HFF-Myc (cell line): ENCODE measurements at regions not wholly inside any gene's neighbourhood (a gene's known extent, or its start where the extent isn't known, plus 50 kb on each side); places are given as distances from the start of the nearest gene placed in this dataset.

Experiments used
- DNase-seq: peaks from one replicate; pipeline ENCODE4 v3.0.0-alpha.2; 2011; ENCODE audit warnings: low read depth; ENCODE audit errors: extremely low read depth
- H3K4me3 ChIP-seq: replicated peaks from 2 replicates; pipeline ENCODE4 v1.5.1; 2011; ENCODE audit warnings: low read depth, mild to moderate bottlenecking, control low read depth, low read length
- CTCF ChIP-seq: IDR thresholded peaks from 2 replicates; pipeline ENCODE4 v1.5.1; 2012; ENCODE audit warnings: mild to moderate bottlenecking, low read depth, low read length, control low read depth; ENCODE audit errors: missing control alignments

GRCh38 chr21:15277466-15277865 is 212.7 kb upstream of the NRIP1 start:
- TF ChIP-seq CTCF, result no peak
- no peak for DNase-seq
- no peak overlapping the region for H3K4me3 ChIP-seq

GRCh38 chr21:15278279-15278678 is 213.5 kb upstream of the NRIP1 start:
- no peak for DNase-seq
- H3K4me3 ChIP-seq, result no peak overlapping the region
- TF ChIP-seq CTCF, result no peak

DNA sequence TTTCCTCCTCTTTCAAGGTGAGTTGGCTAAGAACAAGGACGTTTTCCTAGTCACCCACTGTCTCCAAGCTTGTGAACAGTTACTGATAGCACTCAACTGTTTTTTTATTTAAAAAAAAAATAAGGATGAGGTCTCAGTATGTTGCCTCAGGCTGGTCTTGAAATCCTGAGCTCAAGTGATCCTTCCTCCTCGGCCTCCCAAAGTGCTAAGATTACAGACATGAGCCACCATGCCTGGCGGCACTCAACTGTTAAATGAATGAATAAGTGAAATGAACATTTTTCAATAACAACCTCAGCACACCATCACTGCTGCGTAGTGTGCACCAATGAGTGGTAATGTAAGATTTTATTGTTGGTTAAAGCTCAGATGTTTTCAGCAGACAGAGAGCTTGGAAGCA is 214.1 kb upstream of the NRIP1 start:
- no peak overlapping the region for H3K4me3 ChIP-seq
- DNase-seq, result no peak
- TF ChIP-seq CTCF, result no peak

GRCh38 chr21:15279482-15279881 is 214.7 kb upstream of the NRIP1 start:
- no peak for TF ChIP-seq CTCF
- no peak for DNase-seq
- H3K4me3 ChIP-seq, result no peak overlapping the region

GRCh38 chr21:15281714-15282113 is 216.9 kb upstream of the NRIP1 start:
- no peak overlapping the region for H3K4me3 ChIP-seq
- no peak for TF ChIP-seq CTCF
- DNase-seq, result no peak

DNA sequence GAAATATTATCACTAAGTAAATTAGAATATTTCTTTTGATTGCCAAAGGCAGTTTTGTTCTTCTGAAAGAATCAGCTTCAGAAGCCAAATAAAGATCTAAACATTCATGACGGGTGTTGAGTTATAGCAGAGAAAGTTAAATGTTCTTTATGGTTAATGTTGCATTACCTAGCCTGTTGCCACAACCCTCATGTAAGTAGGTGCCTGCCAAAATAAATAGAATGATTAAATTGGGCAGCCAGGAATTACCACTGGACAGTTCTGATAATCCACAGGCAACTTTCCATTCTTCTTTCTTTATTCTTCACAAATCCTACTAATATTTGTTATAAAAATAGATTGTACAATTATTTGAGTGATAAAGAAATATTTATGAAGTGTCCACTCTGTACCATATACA is 217.9 kb upstream of the NRIP1 start:
- no peak for TF ChIP-seq CTCF
- no peak overlapping the region for H3K4me3 ChIP-seq
- DNase-seq, result no peak

- DNase-seq, result no peak
- no peak for TF ChIP-seq CTCF
- no peak overlapping the region for H3K4me3 ChIP-seq
Observed at GRCh38 chr21:15283138-15283537, 218.3 kb upstream of the NRIP1 start.
